Hepatocyte (in vitro differentiated cells): ENCODE measurements at regions not wholly inside any gene's neighbourhood (a gene's known extent, or its start where the extent isn't known, plus 50 kb on each side); places are given as distances from the start of the nearest gene placed in this dataset.

Experiments used
- DNase-seq: peaks from one replicate; pipeline ENCODE4 v3.0.0-alpha.2; 2016; ENCODE audit warnings: low spot score
- H2AFZ ChIP-seq: fragments of 200-600 bp; sonication (generic); 2 replicates; pipeline ENCODE4 v1.6.0; 2016; ENCODE audit warnings: antibody characterized with exemption, mild to moderate bottlenecking
- H3K27ac ChIP-seq: fragments of 200-600 bp; sonication (generic); 2 replicates; pipeline ENCODE4 v1.5.1; 2016; ENCODE audit warnings: mild to moderate bottlenecking
- H3K27me3 ChIP-seq: fragments of 200-600 bp; sonication (generic); 2 replicates; pipeline ENCODE4 v1.6.1; 2016
- H3K36me3 ChIP-seq: fragments of 200-600 bp; sonication (generic); replicated peaks from 2 replicates; pipeline ENCODE4 v1.5.1; 2016; ENCODE audit warnings: low read depth; ENCODE audit not compliant: insufficient read depth
- H3K4me1 ChIP-seq: fragments of 200-600 bp; sonication (generic); 2 replicates; pipeline ENCODE4 v1.5.1; 2016; ENCODE audit warnings: mild to moderate bottlenecking, moderate library complexity; ENCODE audit not compliant: insufficient read depth
- H3K4me2 ChIP-seq: fragments of 200-600 bp; sonication (generic); 2 replicates; pipeline ENCODE4 v1.6.0; 2016
- H3K4me3 ChIP-seq: fragments of 200-600 bp; sonication (generic); 2 replicates; pipeline ENCODE4 v1.5.1; 2016; ENCODE audit warnings: mild to moderate bottlenecking
- H3K79me2 ChIP-seq: fragments of 200-600 bp; sonication (generic); 2 replicates; pipeline ENCODE4 v1.6.0; 2017; ENCODE audit warnings: mild to moderate bottlenecking
- H3K9me2 ChIP-seq: fragments of 200-600 bp; sonication (generic); replicated peaks from 2 replicates; pipeline ENCODE4 v1.6.0; 2017; ENCODE audit warnings: mild to moderate bottlenecking; ENCODE audit not compliant: insufficient read depth
- H3K9me3 ChIP-seq: fragments of 200-600 bp; sonication (generic); 2 replicates; pipeline ENCODE4 v1.5.1; 2016; ENCODE audit warnings: low read depth, mild to moderate bottlenecking
- H4K20me1 ChIP-seq: fragments of 200-600 bp; sonication (generic); 2 replicates; pipeline ENCODE4 v1.6.0; 2016; ENCODE audit warnings: mild to moderate bottlenecking; ENCODE audit not compliant: insufficient read depth, poor library complexity, severe bottlenecking
- CTCF ChIP-seq: fragments of 200-600 bp; sonication (generic); IDR thresholded peaks from 2 replicates; pipeline ENCODE4 v1.5.1; 2016; ENCODE audit warnings: antibody characterized with exemption, mild to moderate bottlenecking; ENCODE audit not compliant: poor library complexity
- EZH2 ChIP-seq: fragments of 200-600 bp; sonication (generic); IDR thresholded peaks from 2 replicates; pipeline ENCODE4 v1.6.1; 2016; ENCODE audit warnings: antibody characterized with exemption, mild to moderate bottlenecking, borderline replicate concordance
- EZH2phosphoT487 ChIP-seq: fragments of 200-600 bp; sonication (generic); IDR thresholded peaks from one replicate; pipeline ENCODE4 v1.6.1; 2018; ENCODE audit warnings: antibody characterized with exemption, mild to moderate bottlenecking, low read depth, moderate library complexity; ENCODE audit not compliant: unreplicated experiment, severe bottlenecking
- WGBS: methylation state at CpG from one replicate; pipeline ENCODE4 v1.1.6; 2016; ENCODE audit warnings: low lambda C conversion rate; ENCODE audit errors: missing lambda C conversion rate; 5-methylcytosine and 5-hydroxymethylcytosine counted together

GRCh38 chr6:113362301-113363047 lies 494.7 kb upstream of the MARCKS start:
- no peak overlapping the region for H3K27ac ChIP-seq
- no peaks in the 10 kb centered on the region for H4K20me1 ChIP-seq
- H2AFZ ChIP-seq = no peak overlapping the region
- no peaks in the 10 kb centered on the region for H3K9me2 ChIP-seq
- no peaks in the 10 kb centered on the region for H3K36me3 ChIP-seq
- no peak overlapping the region for H3K4me3 ChIP-seq
- WGBS = 70% methylated on average over 7 of the region's 7 CpGs
- H3K27me3 ChIP-seq = no peaks in the 10 kb centered on the region
- H3K4me1 ChIP-seq = peaks cover 25% of the 10 kb centered on the region
- DNase-seq = no peak
- no peaks in the 10 kb centered on the region for H3K9me3 ChIP-seq
- H3K79me2 ChIP-seq = no peaks in the 10 kb centered on the region
- TF ChIP-seq EZH2 (no peak), CTCF (no peak), EZH2phosphoT487 (no peak)
- H3K4me2 ChIP-seq = no peak overlapping the region

GRCh38 chr6:113363048-113363798 lies 493.9 kb upstream of the MARCKS start:
- no peak overlapping the region for H3K4me2 ChIP-seq
- H3K4me3 ChIP-seq = no peak overlapping the region
- H3K27me3 ChIP-seq = no peaks in the 10 kb centered on the region
- H2AFZ ChIP-seq = no peak overlapping the region
- no peaks in the 10 kb centered on the region for H4K20me1 ChIP-seq
- TF ChIP-seq EZH2 = no peak
- no peak for TF ChIP-seq CTCF
- no peak for TF ChIP-seq EZH2phosphoT487
- DNase-seq = no peak
- WGBS = 95% methylated on average over 4 of the region's 4 CpGs
- H3K9me2 ChIP-seq = no peaks in the 10 kb centered on the region
- no peaks in the 10 kb centered on the region for H3K79me2 ChIP-seq
- no peaks in the 10 kb centered on the region for H3K36me3 ChIP-seq
- H3K9me3 ChIP-seq = no peaks in the 10 kb centered on the region
- peaks cover 25% of the 10 kb centered on the region for H3K4me1 ChIP-seq
- no peak overlapping the region for H3K27ac ChIP-seq

- no peak for DNase-seq
- H3K79me2 ChIP-seq = no peaks in the 10 kb centered on the region
- H3K4me1 ChIP-seq = peaks cover 25% of the 10 kb centered on the region
- H3K36me3 ChIP-seq = no peaks in the 10 kb centered on the region
- H3K27me3 ChIP-seq = no peaks in the 10 kb centered on the region
- H4K20me1 ChIP-seq = no peaks in the 10 kb centered on the region
- no peak overlapping the region for H2AFZ ChIP-seq
- no peak overlapping the region for H3K4me3 ChIP-seq
- H3K4me2 ChIP-seq = no peak overlapping the region
- H3K9me3 ChIP-seq = no peaks in the 10 kb centered on the region
- H3K9me2 ChIP-seq = no peaks in the 10 kb centered on the region
- no peak overlapping the region for H3K27ac ChIP-seq
- TF ChIP-seq CTCF = no peak
- TF ChIP-seq EZH2 = no peak
- no peak for TF ChIP-seq EZH2phosphoT487
These were observed 493.3 kb upstream of the MARCKS start for GRCh38 chr6:113363866-113364265.
